ENCODE measurements at regions not wholly inside any gene's neighbourhood (a gene's known extent, or its start where the extent isn't known, plus 50 kb on each side); places are given as distances from the start of the nearest gene placed in this dataset.

DNA sequence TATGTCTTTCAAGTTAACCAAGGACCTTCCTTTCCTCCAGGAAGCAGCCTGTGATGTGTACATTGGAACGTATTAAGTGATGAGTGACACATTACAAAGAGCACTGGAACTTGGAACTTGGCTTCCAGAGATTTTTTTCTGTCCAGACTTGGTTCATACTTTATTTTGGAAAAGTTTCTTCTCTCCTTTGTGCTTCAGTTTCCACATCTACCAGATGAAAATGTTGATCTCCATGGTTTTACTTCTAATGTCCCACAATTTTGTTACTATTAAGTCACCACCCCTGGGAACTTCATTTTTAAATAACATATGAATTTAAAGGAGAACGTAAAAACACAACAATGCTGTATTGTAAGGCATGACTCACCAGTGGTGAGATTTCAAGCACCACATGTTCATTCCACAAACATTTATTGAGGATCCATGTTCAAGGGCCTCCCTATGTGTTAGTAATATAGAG, 290.7 kb upstream of the LMCD1 start:
- TF ChIP-seq, protein P1, sequence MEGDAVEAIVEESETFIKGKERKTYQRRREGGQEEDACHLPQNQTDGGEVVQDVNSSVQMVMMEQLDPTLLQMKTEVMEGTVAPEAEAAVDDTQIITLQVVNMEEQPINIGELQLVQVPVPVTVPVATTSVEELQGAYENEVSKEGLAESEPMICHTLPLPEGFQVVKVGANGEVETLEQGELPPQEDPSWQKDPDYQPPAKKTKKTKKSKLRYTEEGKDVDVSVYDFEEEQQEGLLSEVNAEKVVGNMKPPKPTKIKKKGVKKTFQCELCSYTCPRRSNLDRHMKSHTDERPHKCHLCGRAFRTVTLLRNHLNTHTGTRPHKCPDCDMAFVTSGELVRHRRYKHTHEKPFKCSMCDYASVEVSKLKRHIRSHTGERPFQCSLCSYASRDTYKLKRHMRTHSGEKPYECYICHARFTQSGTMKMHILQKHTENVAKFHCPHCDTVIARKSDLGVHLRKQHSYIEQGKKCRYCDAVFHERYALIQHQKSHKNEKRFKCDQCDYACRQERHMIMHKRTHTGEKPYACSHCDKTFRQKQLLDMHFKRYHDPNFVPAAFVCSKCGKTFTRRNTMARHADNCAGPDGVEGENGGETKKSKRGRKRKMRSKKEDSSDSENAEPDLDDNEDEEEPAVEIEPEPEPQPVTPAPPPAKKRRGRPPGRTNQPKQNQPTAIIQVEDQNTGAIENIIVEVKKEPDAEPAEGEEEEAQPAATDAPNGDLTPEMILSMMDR (IDR thresholded peaks at IDR 0.05) = no peak
- no peak for TF ChIP-seq POLR2AphosphoS5 (IDR thresholded peaks at IDR 0.05)
- no peak for TF ChIP-seq EP300 (IDR thresholded peaks at IDR 0.05; ENCODE audit: low read depth)
